Large intestine (tissue), 3 donors: ENCODE measurements at regions not wholly inside any gene's neighbourhood (a gene's known extent, or its start where the extent isn't known, plus 50 kb on each side); places are given as distances from the start of the nearest gene placed in this dataset.
"Not testable (repeated sequence)": the region's sequence is repeated elsewhere in the genome, so short reads cannot be mapped to it uniquely, and the experiment has no call there.

ENCODE experiments used
- DNase-seq, 2 donors: peaks; one replicate each; pipeline versions ENCODE4 v3.0.0 to v3.0.0-alpha.2; 2013
- H3K27ac ChIP-seq: one replicate; pipeline ENCODE4 v1.5.1; 2013; ENCODE audit warnings: low read length
- H3K27me3 ChIP-seq: 2 replicates; pipeline ENCODE4 v1.6.1; 2013; ENCODE audit warnings: low read length; ENCODE audit not compliant: control insufficient read depth, insufficient read depth
- H3K36me3 ChIP-seq: 2 replicates; pipeline ENCODE4 v1.6.1; 2013; ENCODE audit warnings: low read length; ENCODE audit not compliant: control insufficient read depth, insufficient read depth
- H3K4me1 ChIP-seq: one replicate; pipeline ENCODE4 v1.6.1; 2013; ENCODE audit warnings: low read length; ENCODE audit not compliant: control insufficient read depth, insufficient read depth
- H3K4me3 ChIP-seq: one replicate; pipeline ENCODE4 v1.5.1; 2013; ENCODE audit warnings: low read length
- H3K9me3 ChIP-seq: one replicate; pipeline ENCODE4 v1.6.1; 2013; ENCODE audit warnings: mild to moderate bottlenecking, low read depth, low read length, moderate library complexity; ENCODE audit not compliant: control insufficient read depth
- WGBS: methylation state at CpG from one replicate; pipeline ENCODE4 v1.1.5; 2013; ENCODE audit warnings: low lambda C conversion rate; ENCODE audit not compliant: insufficient coverage; 5-methylcytosine and 5-hydroxymethylcytosine counted together

GRCh38 chr1:178581351-178582303 lies 68.7 kb downstream of the TEX35 start:
- Histone ChIP-seq H3K4me1 (no peaks in the 10 kb centered on the region), H3K27me3 (no peaks in the 10 kb centered on the region), H3K9me3 (no peaks in the 10 kb centered on the region), H3K4me3 (no peak overlapping the region), H3K36me3 (no peaks in the 10 kb centered on the region), H3K27ac (no peak overlapping the region)
- no peak for DNase-seq
- WGBS = 67% methylated on average over 1 of the region's 12 CpGs

GRCh38 chr1:178587096-178587495 lies 74.2 kb downstream of the TEX35 start:
- H3K27ac ChIP-seq = no peak overlapping the region
- H3K27me3 ChIP-seq = no peaks in the 10 kb centered on the region
- no peaks in the 10 kb centered on the region for H3K36me3 ChIP-seq
- WGBS = no CpG with 5 or more reads among the region's 5 CpGs
- DNase-seq = no peak
- no peaks in the 10 kb centered on the region for H3K9me3 ChIP-seq
- H3K4me3 ChIP-seq = no peak overlapping the region
- no peaks in the 10 kb centered on the region for H3K4me1 ChIP-seq

GRCh38 chr1:178587975-178588374 lies 75.1 kb downstream of the TEX35 start:
- no peak overlapping the region for H3K27ac ChIP-seq
- no peak overlapping the region for H3K4me3 ChIP-seq
- no peaks in the 10 kb centered on the region for H3K9me3 ChIP-seq
- no CpG with 5 or more reads among the region's 4 CpGs for WGBS
- no peaks in the 10 kb centered on the region for H3K27me3 ChIP-seq
- no peaks in the 10 kb centered on the region for H3K4me1 ChIP-seq
- DNase-seq = no peak
- no peaks in the 10 kb centered on the region for H3K36me3 ChIP-seq

GRCh38 chr1:178589042-178589441 lies 76.1 kb downstream of the TEX35 start:
- 88% methylated on average over 2 of the region's 3 CpGs for WGBS
- not testable (repeated sequence) for H3K4me1 ChIP-seq, H3K36me3 ChIP-seq

GRCh38 chr1:178591811-178592210 lies 78.9 kb downstream of the TEX35 start:
- not testable (repeated sequence) for H3K36me3 ChIP-seq, H3K27ac ChIP-seq, H3K27me3 ChIP-seq, DNase-seq, H3K9me3 ChIP-seq, H3K4me1 ChIP-seq, H3K4me3 ChIP-seq
- WGBS = 100% methylated on average over 1 of the region's 1 CpG

More at GRCh38 chr1:178589042-178589441, 76.1 kb downstream of the TEX35 start:
- H3K4me3 ChIP-seq, H3K27me3 ChIP-seq, H3K9me3 ChIP-seq, DNase-seq, H3K27ac ChIP-seq: not testable (repeated sequence)

GRCh38 chr1:178593515-178593914 lies 80.6 kb downstream of the TEX35 start:
- H3K27ac ChIP-seq = no peak overlapping the region
- no peaks in the 10 kb centered on the region for H3K4me1 ChIP-seq
- no peak for DNase-seq
- no peaks in the 10 kb centered on the region for H3K9me3 ChIP-seq
- H3K36me3 ChIP-seq = no peaks in the 10 kb centered on the region
- no peak overlapping the region for H3K4me3 ChIP-seq
- no peaks in the 10 kb centered on the region for H3K27me3 ChIP-seq

- H3K36me3 ChIP-seq = no peaks in the 10 kb centered on the region
- no peaks in the 10 kb centered on the region for H3K4me1 ChIP-seq
- no peaks in the 10 kb centered on the region for H3K9me3 ChIP-seq
- no peaks in the 10 kb centered on the region for H3K27me3 ChIP-seq
- no peak overlapping the region for H3K4me3 ChIP-seq
- 86% methylated on average over 1 of the region's 5 CpGs for WGBS
- no peak for DNase-seq
- no peak overlapping the region for H3K27ac ChIP-seq
Observed at GRCh38 chr1:178594133-178594532, 81.2 kb downstream of the TEX35 start.

GRCh38 chr1:178595491-178595890 lies 82.6 kb downstream of the TEX35 start:
- 100% methylated on average over 1 of the region's 6 CpGs for WGBS
- Histone ChIP-seq H3K9me3 (no peaks in the 10 kb centered on the region), H3K4me3 (no peak overlapping the region), H3K27ac (no peak overlapping the region), H3K4me1 (no peaks in the 10 kb centered on the region), H3K36me3 (no peaks in the 10 kb centered on the region), H3K27me3 (no peaks in the 10 kb centered on the region)
- DNase-seq = no peak

GRCh38 chr1:178599087-178599486 lies 86.2 kb downstream of the TEX35 start:
- DNase-seq = no peak
- Histone ChIP-seq H3K4me3 (no peak overlapping the region), H3K36me3 (no peaks in the 10 kb centered on the region), H3K4me1 (no peaks in the 10 kb centered on the region), H3K9me3 (no peaks in the 10 kb centered on the region), H3K27me3 (no peaks in the 10 kb centered on the region), H3K27ac (no peak overlapping the region)
- WGBS = no CpG with 5 or more reads among the region's 4 CpGs

GRCh38 chr1:178599745-178600144 lies 86.8 kb downstream of the TEX35 start:
- no peaks in the 10 kb centered on the region for H3K27me3 ChIP-seq
- no peaks in the 10 kb centered on the region for H3K9me3 ChIP-seq
- no peaks in the 10 kb centered on the region for H3K4me1 ChIP-seq
- WGBS = no CpG with 5 or more reads among the region's 1 CpG
- no peak overlapping the region for H3K27ac ChIP-seq
- DNase-seq = no peak
- H3K36me3 ChIP-seq = no peaks in the 10 kb centered on the region
- H3K4me3 ChIP-seq = no peak overlapping the region

- no peaks in the 10 kb centered on the region for H3K9me3 ChIP-seq
- no peaks in the 10 kb centered on the region for H3K27me3 ChIP-seq
- H3K4me1 ChIP-seq = no peaks in the 10 kb centered on the region
- WGBS = no CpG with 5 or more reads among the region's 5 CpGs
- no peak overlapping the region for H3K4me3 ChIP-seq
- no peak overlapping the region for H3K27ac ChIP-seq
- no peak for DNase-seq
- no peaks in the 10 kb centered on the region for H3K36me3 ChIP-seq
Observed at GRCh38 chr1:178603926-178604325, 91.0 kb downstream of the TEX35 start.
